Ishikawa (cell line): ENCODE measurements at regions not wholly inside any gene's neighbourhood (a gene's known extent, or its start where the extent isn't known, plus 50 kb on each side); places are given as distances from the start of the nearest gene placed in this dataset.

Experiments used
- CEBPB ChIP-seq: IDR thresholded peaks from 2 replicates; pipeline ENCODE4 v1.6.1; 2012
- CREB1 ChIP-seq: IDR thresholded peaks from 2 replicates; pipeline ENCODE4 v1.6.1; 2012; ENCODE audit warnings: low read depth
- EGR1 ChIP-seq: IDR thresholded peaks from 2 replicates; pipeline ENCODE4 v1.6.1; 2012
- EP300 ChIP-seq: IDR thresholded peaks from 2 replicates; pipeline ENCODE4 v1.6.1; 2012; ENCODE audit warnings: borderline replicate concordance
- FOXM1 ChIP-seq: IDR thresholded peaks from 2 replicates; pipeline ENCODE4 v1.6.1; 2012; ENCODE audit warnings: low read depth, borderline replicate concordance
- MAX ChIP-seq: IDR thresholded peaks from 2 replicates; pipeline ENCODE4 v1.6.1; 2012
- NFIC ChIP-seq: IDR thresholded peaks from 2 replicates; pipeline ENCODE4 v1.6.1; 2012
- RAD21 ChIP-seq: IDR thresholded peaks from 2 replicates; pipeline ENCODE4 v1.6.1; 2012; ENCODE audit warnings: low read depth
- REST ChIP-seq: IDR thresholded peaks from 2 replicates; pipeline ENCODE4 v1.6.1; 2012; ENCODE audit warnings: low read depth, mild to moderate bottlenecking
- TAF1 ChIP-seq: IDR thresholded peaks from 2 replicates; pipeline ENCODE4 v1.6.1; 2012; ENCODE audit warnings: low read depth, mild to moderate bottlenecking
- TCF12 ChIP-seq: IDR thresholded peaks from 2 replicates; pipeline ENCODE4 v1.6.1; 2012; ENCODE audit warnings: low read depth
- TEAD4 ChIP-seq: IDR thresholded peaks from 2 replicates; pipeline ENCODE4 v1.6.1; 2012
- USF1 ChIP-seq: IDR thresholded peaks from 2 replicates; pipeline ENCODE4 v1.6.1; 2012
- YY1 ChIP-seq: IDR thresholded peaks from 2 replicates; pipeline ENCODE4 v1.6.1; 2012; ENCODE audit warnings: low read depth
- ZBTB7A ChIP-seq: IDR thresholded peaks from 2 replicates; pipeline ENCODE4 v1.6.1; 2012; ENCODE audit warnings: low read depth

- TF ChIP-seq REST (no peak), ZBTB7A (no peak), NFIC (no peak), RAD21 (no peak), EP300 (no peak), USF1 (no peak), MAX (no peak), FOXM1 (no peak)
These were observed 127.4 kb upstream of the TMEM161B start for GRCh38 chr5:88396000-88396535.

GRCh38 chr5:88395264-88395663 lies 126.6 kb upstream of the TMEM161B start:
- TF ChIP-seq TEAD4 (no peak), FOXM1 (no peak), MAX (no peak), CREB1 (no peak), NFIC (no peak), TCF12 (no peak), TAF1 (no peak), USF1 (no peak), YY1 (no peak), EGR1 (no peak), ZBTB7A (no peak)

- no peak for TF ChIP-seq FOXM1
- no peak for TF ChIP-seq CEBPB
- no peak for TF ChIP-seq YY1
- TF ChIP-seq TCF12, result no peak
- no peak for TF ChIP-seq REST
- TF ChIP-seq EGR1, result no peak
- TF ChIP-seq ZBTB7A, result no peak
- no peak for TF ChIP-seq RAD21
- no peak for TF ChIP-seq NFIC
- no peak for TF ChIP-seq MAX
- TF ChIP-seq EP300, result no peak
- no peak for TF ChIP-seq TAF1
- TF ChIP-seq USF1, result no peak
- TF ChIP-seq TEAD4, result no peak
- TF ChIP-seq CREB1, result no peak
These were observed 126.0 kb upstream of the TMEM161B start for GRCh38 chr5:88394536-88395175.

- TF ChIP-seq ZBTB7A (no peak), REST (no peak), EP300 (no peak), NFIC (no peak), CEBPB (no peak), EGR1 (no peak), USF1 (no peak), FOXM1 (no peak), MAX (no peak)
These were observed 125.3 kb upstream of the TMEM161B start for GRCh38 chr5:88393716-88394535.
